PC-3 (cell line): ENCODE measurements at regions not wholly inside any gene's neighbourhood (a gene's known extent, or its start where the extent isn't known, plus 50 kb on each side); places are given as distances from the start of the nearest gene placed in this dataset.
A peak's percentile ranks its signal among the peaks of the same experiment; 100 is the strongest.

Experiments used
- ATAC-seq: fragments of 200-7000 bp; cut with Tn5 transposase; 2 replicates; pipeline ENCODE4 v1.9.1; 2020; ENCODE audit warnings: mild to moderate bottlenecking, moderate library complexity
- BruUV-seq: library from RNA; stranded (reverse); fragments of 400-500 nt; replicated peaks from 2 replicates; lab custom pipeline; 2021; lab: Mats Ljungman, UMichigan
- CTCF ChIA-PET: fragments of 300-600 bp; sonication (Branson Sonifier 250); formaldehyde crosslinking; loops from one replicate; lab custom pipeline; 2022; ENCODE audit warnings: antibody characterized with exemption; lab: Charles Lee
- POLR2A ChIA-PET: fragments of 300-600 bp; sonication (Branson Sonifier 250); formaldehyde crosslinking; loops from one replicate; lab custom pipeline; 2022; ENCODE audit warnings: antibody characterized with exemption; ENCODE audit not compliant: unreplicated experiment; lab: Charles Lee
- DNase-seq: peaks from one replicate; pipeline ENCODE4 v3.0.0-alpha.2; 2015
- H2AFZ ChIP-seq: fragments of 300-600 bp; sonication (generic); 2 replicates; pipeline ENCODE4 v1.6.0; 2016; ENCODE audit warnings: antibody characterized with exemption, low read length
- H3F3A ChIP-seq: fragments of 300-600 bp; sonication (generic); one replicate; pipeline ENCODE4 v1.6.0; 2017; ENCODE audit warnings: antibody characterized with exemption, low read length, control low read depth, mild to moderate bottlenecking; ENCODE audit not compliant: unreplicated experiment
- H3K27ac ChIP-seq: fragments of 300-600 bp; sonication (generic); 2 replicates; pipeline ENCODE4 v1.5.1; 2016; ENCODE audit warnings: mild to moderate bottlenecking, low read length
- H3K27me3 ChIP-seq: fragments of 300-600 bp; sonication (generic); 2 replicates; pipeline ENCODE4 v1.6.1; 2016; ENCODE audit warnings: low read length, mixed read lengths
- H3K36me3 ChIP-seq: fragments of 300-600 bp; sonication (generic); 2 replicates; pipeline ENCODE4 v1.6.1; 2016; ENCODE audit warnings: low read depth, mixed run types, low read length, mixed read lengths
- H3K4me1 ChIP-seq: fragments of 300-600 bp; sonication (generic); 2 replicates; pipeline ENCODE4 v1.5.1; 2016; ENCODE audit warnings: low read length; ENCODE audit not compliant: insufficient read depth
- H3K4me2 ChIP-seq: fragments of 300-600 bp; sonication (generic); 2 replicates; pipeline ENCODE4 v1.6.0; 2016; ENCODE audit warnings: low read length
- H3K4me3 ChIP-seq: fragments of 300-600 bp; sonication (generic); 2 replicates; pipeline ENCODE4 v1.5.1; 2016; ENCODE audit warnings: mild to moderate bottlenecking, low read length, mixed read lengths
- H3K79me2 ChIP-seq: fragments of 300-600 bp; sonication (generic); 2 replicates; pipeline ENCODE4 v1.6.1; 2017; ENCODE audit warnings: low read length, mixed read lengths
- H3K9ac ChIP-seq: fragments of 300-600 bp; sonication (generic); 2 replicates; pipeline ENCODE4 v1.6.0; 2016; ENCODE audit warnings: mild to moderate bottlenecking, low read length
- H3K9me2 ChIP-seq: fragments of 300-600 bp; sonication (generic); replicated peaks from 2 replicates; pipeline ENCODE4 v1.6.1; 2016; ENCODE audit warnings: mixed run types, low read length, mixed read lengths
- H3K9me3 ChIP-seq: fragments of 300-600 bp; sonication (generic); 2 replicates; pipeline ENCODE4 v1.6.1; 2016; ENCODE audit warnings: low read length, mixed read lengths
- H4K20me1 ChIP-seq: fragments of 300-600 bp; sonication (generic); 2 replicates; pipeline ENCODE4 v1.6.1; 2016; ENCODE audit warnings: low read length, mixed read lengths
- EZH2 ChIP-seq: fragments of 300-600 bp; sonication (generic); IDR thresholded peaks from one replicate; pipeline ENCODE4 v1.6.1; 2017; ENCODE audit warnings: antibody characterized with exemption, mild to moderate bottlenecking, low read length; ENCODE audit not compliant: unreplicated experiment
- EZH2phosphoT487 ChIP-seq: fragments of 300-600 bp; sonication (generic); IDR thresholded peaks from 2 replicates; pipeline ENCODE4 v1.6.1; 2018; ENCODE audit warnings: mild to moderate bottlenecking, antibody characterized with exemption, low read length, borderline replicate concordance
- intact Hi-C: fragments of 100-400 bp; cut with micrococcal nuclease; formaldehyde crosslinking; loops from 2 replicates; pipeline ENCODE4 v1.9.0; 2023
- TF ChIP-seq, protein P1 (sequence below): fragments of 300-600 bp; sonication (generic); conservative IDR thresholded peaks from 2 replicates; pipeline ENCODE4 v1.5.1; 2017; ENCODE audit warnings: antibody characterized with exemption, low read depth, mild to moderate bottlenecking, low read length

DNA sequence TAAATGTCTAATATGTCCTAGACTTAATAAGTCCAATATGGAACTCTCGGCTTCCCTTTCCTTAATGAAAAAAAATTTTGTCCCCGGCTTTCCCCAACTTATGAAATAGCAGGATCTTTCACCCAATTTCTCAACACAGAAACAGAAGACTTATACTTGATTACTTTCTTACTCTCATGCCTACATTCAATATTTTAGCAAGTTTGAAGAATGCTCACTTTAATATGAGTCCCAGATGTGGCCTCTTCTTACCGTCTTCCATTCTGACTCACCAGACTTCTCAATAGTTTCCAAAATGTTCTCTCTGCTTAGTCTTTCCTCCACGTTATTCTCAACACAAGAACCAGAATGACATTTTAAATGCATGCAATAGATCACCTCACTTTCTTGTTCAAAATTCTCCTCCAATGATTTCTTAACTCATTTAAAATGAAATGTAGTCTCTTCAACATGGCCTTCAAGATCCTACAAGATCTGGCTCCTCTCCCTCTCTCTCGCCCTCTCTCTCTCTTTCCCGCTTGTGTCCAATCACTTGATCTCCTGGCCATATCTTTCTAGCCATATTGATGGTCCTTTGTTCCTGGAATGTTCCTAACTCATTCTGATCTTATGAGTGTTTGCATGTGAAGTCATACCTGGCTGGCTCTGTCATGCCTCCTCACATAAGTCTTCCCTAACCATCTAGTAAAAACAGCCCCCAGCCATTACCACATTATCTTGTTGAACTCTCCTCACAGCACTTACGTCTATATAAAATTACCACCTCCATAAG lies 119.7 kb upstream of the FAM3C start:
- H3K9me2 ChIP-seq: no peaks in the 10 kb centered on the region
- H4K20me1 ChIP-seq: no peaks in the 10 kb centered on the region
- no peak overlapping the region for H2AFZ ChIP-seq
- ATAC-seq (no peak), DNase-seq (no peak)
- H3K79me2 ChIP-seq: no peaks in the 10 kb centered on the region
- no peak overlapping the region for H3K27ac ChIP-seq
- H3K4me1 ChIP-seq: no peaks in the 10 kb centered on the region
- no peaks in the 10 kb centered on the region for H3F3A ChIP-seq
- no peaks in the 10 kb centered on the region for H3K27me3 ChIP-seq
- H3K36me3 ChIP-seq: peaks cover 6% of the 10 kb centered on the region; the same call in 1 of the 2 replicates
- intact Hi-C loops: no loop called here
- peaks cover 15% of the 10 kb centered on the region for H3K9me3 ChIP-seq
- CTCF ChIA-PET: no interaction called here
- TF ChIP-seq, protein P1, sequence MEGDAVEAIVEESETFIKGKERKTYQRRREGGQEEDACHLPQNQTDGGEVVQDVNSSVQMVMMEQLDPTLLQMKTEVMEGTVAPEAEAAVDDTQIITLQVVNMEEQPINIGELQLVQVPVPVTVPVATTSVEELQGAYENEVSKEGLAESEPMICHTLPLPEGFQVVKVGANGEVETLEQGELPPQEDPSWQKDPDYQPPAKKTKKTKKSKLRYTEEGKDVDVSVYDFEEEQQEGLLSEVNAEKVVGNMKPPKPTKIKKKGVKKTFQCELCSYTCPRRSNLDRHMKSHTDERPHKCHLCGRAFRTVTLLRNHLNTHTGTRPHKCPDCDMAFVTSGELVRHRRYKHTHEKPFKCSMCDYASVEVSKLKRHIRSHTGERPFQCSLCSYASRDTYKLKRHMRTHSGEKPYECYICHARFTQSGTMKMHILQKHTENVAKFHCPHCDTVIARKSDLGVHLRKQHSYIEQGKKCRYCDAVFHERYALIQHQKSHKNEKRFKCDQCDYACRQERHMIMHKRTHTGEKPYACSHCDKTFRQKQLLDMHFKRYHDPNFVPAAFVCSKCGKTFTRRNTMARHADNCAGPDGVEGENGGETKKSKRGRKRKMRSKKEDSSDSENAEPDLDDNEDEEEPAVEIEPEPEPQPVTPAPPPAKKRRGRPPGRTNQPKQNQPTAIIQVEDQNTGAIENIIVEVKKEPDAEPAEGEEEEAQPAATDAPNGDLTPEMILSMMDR: no peak
- TF ChIP-seq EZH2 (no peak), EZH2phosphoT487 (no peak)
- no peak overlapping the region for H3K9ac ChIP-seq
- H3K4me3 ChIP-seq: no peak overlapping the region
- no peak overlapping the region for H3K4me2 ChIP-seq
- no TSS peak for BruUV-seq
- POLR2A ChIA-PET: no interaction called here

DNA sequence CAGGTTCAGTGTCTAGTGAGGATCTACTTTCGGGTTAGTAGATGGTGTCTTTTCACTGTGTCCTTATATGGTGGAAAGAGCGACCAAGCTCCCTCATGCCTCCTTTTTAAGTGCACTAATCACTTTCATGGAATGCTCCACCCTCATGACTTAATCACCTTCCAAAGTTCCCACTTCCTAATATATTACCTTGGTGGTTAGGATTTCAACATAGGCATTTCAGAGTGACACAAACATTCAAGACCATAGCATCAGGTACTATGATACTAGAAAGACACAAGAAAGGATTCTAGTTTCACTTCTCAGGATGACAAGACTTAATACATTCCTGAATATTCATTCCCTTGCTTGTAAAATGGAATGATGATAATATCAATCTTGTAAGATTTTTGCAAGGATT lies 119.1 kb upstream of the FAM3C start:
- peak; percentile 19 for DNase-seq
- Histone ChIP-seq H3K4me2 (no peak overlapping the region), H3K9me3 (peaks cover 19% of the 10 kb centered on the region), H3K4me1 (no peaks in the 10 kb centered on the region), H4K20me1 (no peaks in the 10 kb centered on the region), H3K27ac (no peak overlapping the region), H3K27me3 (no peaks in the 10 kb centered on the region), H3K9ac (no peak overlapping the region), H3K4me3 (no peak overlapping the region), H2AFZ (no peak overlapping the region), H3F3A (no peaks in the 10 kb centered on the region), H3K79me2 (no peaks in the 10 kb centered on the region), H3K9me2 (no peaks in the 10 kb centered on the region), H3K36me3 (peaks cover 8% of the 10 kb centered on the region; the same call in 1 of the 2 replicates)
- no TSS peak for BruUV-seq
- intact Hi-C loops: no loop called here
- TF ChIP-seq, protein P1: no peak
- TF ChIP-seq EZH2phosphoT487 (no peak), EZH2 (no peak)
- ATAC-seq: no peak
- ChIA-PET CTCF (no interaction called here), POLR2A (no interaction called here)

DNA sequence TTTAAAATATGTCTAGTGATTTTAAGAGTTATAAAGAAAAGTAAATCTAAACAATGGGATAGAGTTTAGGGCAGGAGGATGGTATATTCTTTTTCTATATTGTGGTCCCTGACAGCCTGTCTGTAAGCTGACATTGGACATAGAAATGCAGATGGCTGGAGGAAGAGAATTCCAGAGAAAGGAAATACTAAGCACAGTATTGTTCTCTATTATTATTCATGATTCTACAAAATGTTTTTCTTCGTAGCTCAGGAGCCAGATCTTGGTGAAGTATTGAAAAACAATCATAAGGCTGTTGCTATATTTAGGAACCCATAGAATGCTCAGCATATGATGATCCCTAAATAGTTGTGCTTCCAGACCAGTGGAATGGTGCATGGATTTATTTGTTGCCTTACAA lies 117.0 kb upstream of the FAM3C start:
- Histone ChIP-seq H3K36me3 (peaks cover 8% of the 10 kb centered on the region; the same call in 1 of the 2 replicates), H3K9me3 (peaks cover 22% of the 10 kb centered on the region), H3K27me3 (no peaks in the 10 kb centered on the region), H3K27ac (no peak overlapping the region), H3K4me1 (no peaks in the 10 kb centered on the region), H3K79me2 (no peaks in the 10 kb centered on the region), H2AFZ (no peak overlapping the region), H3K4me3 (no peak overlapping the region), H3K9me2 (no peaks in the 10 kb centered on the region), H3K4me2 (no peak overlapping the region), H3F3A (no peaks in the 10 kb centered on the region), H3K9ac (no peak overlapping the region), H4K20me1 (no peaks in the 10 kb centered on the region)
- ATAC-seq (no peak), DNase-seq (no peak)
- TF ChIP-seq EZH2phosphoT487 (no peak), EZH2 (no peak)
- TF ChIP-seq, protein P1: no peak
- no TSS peak for BruUV-seq
- CTCF ChIA-PET: no interaction called here
- intact Hi-C loops: no loop called here
- POLR2A ChIA-PET: no interaction called here
